WERI-Rb-1 (cell line): ENCODE measurements at regions not wholly inside any gene's neighbourhood (a gene's known extent, or its start where the extent isn't known, plus 50 kb on each side); places are given as distances from the start of the nearest gene placed in this dataset.

Source experiments
- DNase-seq: peaks from one replicate; pipeline ENCODE4 v3.0.0-alpha.2; 2020
- H3K27ac ChIP-seq: fragments of 250-450 bp; sonication (Bioruptor Pico); 2 replicates; pipeline ENCODE4 v1.5.1; 2020; ENCODE audit warnings: mild to moderate bottlenecking, moderate library complexity
- H3K27me3 ChIP-seq: fragments of 250-450 bp; sonication (Bioruptor Pico); 2 replicates; pipeline ENCODE4 v1.5.1; 2021; ENCODE audit warnings: mild to moderate bottlenecking, low read depth, moderate library complexity; ENCODE audit not compliant: insufficient read depth, severe bottlenecking
- H3K36me3 ChIP-seq: fragments of 250-450 bp; sonication (Bioruptor Pico); 2 replicates; pipeline ENCODE4 v1.5.1; 2020; ENCODE audit warnings: mild to moderate bottlenecking, moderate library complexity
- H3K4me3 ChIP-seq: 2 replicates; pipeline ENCODE4 v1.5.1; 2011; ENCODE audit warnings: low read depth, mild to moderate bottlenecking, control low read depth, low read length
- H3K9me3 ChIP-seq: fragments of 250-450 bp; sonication (Bioruptor Pico); 2 replicates; pipeline ENCODE4 v1.5.1; 2021; ENCODE audit warnings: mild to moderate bottlenecking, moderate library complexity; ENCODE audit not compliant: severe bottlenecking
- CTCF ChIP-seq: IDR thresholded peaks from 2 replicates; pipeline ENCODE4 v1.5.1; 2011; ENCODE audit warnings: low read depth, mild to moderate bottlenecking, control low read depth, inconsistent platforms, low read length

GRCh38 chr1:60415696-60416095 is 342.1 kb upstream of the C1orf87 start:
- no peaks in the 10 kb centered on the region for H3K27me3 ChIP-seq
- no peaks in the 10 kb centered on the region for H3K9me3 ChIP-seq
- no peak overlapping the region for H3K27ac ChIP-seq
- no peak for TF ChIP-seq CTCF
- no peak overlapping the region for H3K4me3 ChIP-seq
- H3K36me3 ChIP-seq: no peaks in the 10 kb centered on the region
- no peak for DNase-seq

GRCh38 chr1:60413091-60413490 is 339.5 kb upstream of the C1orf87 start:
- Histone ChIP-seq H3K27me3 (no peaks in the 10 kb centered on the region), H3K9me3 (no peaks in the 10 kb centered on the region), H3K4me3 (no peak overlapping the region), H3K36me3 (no peaks in the 10 kb centered on the region), H3K27ac (no peak overlapping the region)
- no peak for TF ChIP-seq CTCF
- no peak for DNase-seq

- no peak for DNase-seq
- H3K9me3 ChIP-seq: no peaks in the 10 kb centered on the region
- no peak for TF ChIP-seq CTCF
- H3K36me3 ChIP-seq: no peaks in the 10 kb centered on the region
- no peak overlapping the region for H3K27ac ChIP-seq
- H3K27me3 ChIP-seq: no peaks in the 10 kb centered on the region
- H3K4me3 ChIP-seq: no peak overlapping the region
Observed at GRCh38 chr1:60411591-60411990, 338.0 kb upstream of the C1orf87 start.

GRCh38 chr1:60402816-60403215 is 329.2 kb upstream of the C1orf87 start:
- H3K27me3 ChIP-seq: no peaks in the 10 kb centered on the region
- no peaks in the 10 kb centered on the region for H3K36me3 ChIP-seq
- no peaks in the 10 kb centered on the region for H3K9me3 ChIP-seq
- no peak overlapping the region for H3K27ac ChIP-seq
- no peak overlapping the region for H3K4me3 ChIP-seq
- no peak for TF ChIP-seq CTCF
- no peak for DNase-seq

GRCh38 chr1:60402216-60402615 is 328.6 kb upstream of the C1orf87 start:
- no peak overlapping the region for H3K4me3 ChIP-seq
- TF ChIP-seq CTCF: no peak
- H3K27ac ChIP-seq: no peak overlapping the region
- no peaks in the 10 kb centered on the region for H3K27me3 ChIP-seq
- no peaks in the 10 kb centered on the region for H3K36me3 ChIP-seq
- DNase-seq: no peak
- no peaks in the 10 kb centered on the region for H3K9me3 ChIP-seq

- H3K9me3 ChIP-seq: no peaks in the 10 kb centered on the region
- H3K4me3 ChIP-seq: no peak overlapping the region
- TF ChIP-seq CTCF: no peak
- H3K27ac ChIP-seq: no peak overlapping the region
- DNase-seq: no peak
- no peaks in the 10 kb centered on the region for H3K36me3 ChIP-seq
- H3K27me3 ChIP-seq: no peaks in the 10 kb centered on the region
Observed at GRCh38 chr1:60394436-60394835, 320.9 kb upstream of the C1orf87 start.
